Renal cortex interstitium (tissue), 11 donors: ENCODE measurements at regions not wholly inside any gene's neighbourhood (a gene's known extent, or its start where the extent isn't known, plus 50 kb on each side); places are given as distances from the start of the nearest gene placed in this dataset.

Source experiments
- DNase-seq, 11 donors: peaks; one replicate each; pipeline ENCODE4 v3.0.0-alpha.2; 2013; ENCODE audit warnings: low read depth in 9 of 11, low spot score in 4 of 11; ENCODE audit errors: extremely low read depth in 1 of 11

DNA sequence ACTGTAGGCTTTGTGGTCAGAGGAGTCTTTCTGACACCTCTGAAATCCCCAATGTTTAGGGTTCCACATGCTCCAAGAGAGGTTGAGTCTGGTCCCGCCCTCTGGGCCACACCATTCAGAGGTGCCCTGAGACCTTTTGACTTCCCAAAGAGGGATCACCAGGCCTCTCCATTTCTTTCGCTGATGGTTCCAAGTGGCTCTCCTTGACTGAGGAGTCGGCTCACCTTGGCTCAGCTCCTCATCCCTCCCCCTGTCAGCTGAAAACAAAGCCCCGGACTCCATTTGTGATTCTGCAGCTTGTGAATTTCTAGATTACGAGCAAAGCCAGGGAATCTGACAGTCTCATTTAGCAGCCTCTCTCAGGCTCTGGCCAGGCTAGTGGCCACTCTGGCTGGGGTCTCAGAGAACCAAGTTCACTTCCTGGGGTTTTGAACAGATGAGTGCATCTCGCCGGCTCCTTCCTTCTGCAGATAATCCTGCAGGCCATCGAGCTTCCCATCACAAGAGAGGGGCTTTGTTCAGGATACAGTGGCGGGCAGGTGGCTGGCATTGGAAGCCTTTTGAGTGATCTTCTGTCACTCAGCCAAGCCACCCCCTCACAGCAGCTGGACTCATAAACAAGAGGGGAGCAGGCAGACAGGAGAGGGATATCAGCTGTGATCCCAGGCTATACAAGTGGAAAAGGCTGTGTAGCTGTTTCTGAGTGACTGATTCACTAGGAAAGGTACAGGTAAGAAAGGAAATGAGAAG is 102.9 kb downstream of the TRIM29 start:
- DNase-seq: peak in 5 of 11 donors; percentile 29 to 47 (median 36)

DNA sequence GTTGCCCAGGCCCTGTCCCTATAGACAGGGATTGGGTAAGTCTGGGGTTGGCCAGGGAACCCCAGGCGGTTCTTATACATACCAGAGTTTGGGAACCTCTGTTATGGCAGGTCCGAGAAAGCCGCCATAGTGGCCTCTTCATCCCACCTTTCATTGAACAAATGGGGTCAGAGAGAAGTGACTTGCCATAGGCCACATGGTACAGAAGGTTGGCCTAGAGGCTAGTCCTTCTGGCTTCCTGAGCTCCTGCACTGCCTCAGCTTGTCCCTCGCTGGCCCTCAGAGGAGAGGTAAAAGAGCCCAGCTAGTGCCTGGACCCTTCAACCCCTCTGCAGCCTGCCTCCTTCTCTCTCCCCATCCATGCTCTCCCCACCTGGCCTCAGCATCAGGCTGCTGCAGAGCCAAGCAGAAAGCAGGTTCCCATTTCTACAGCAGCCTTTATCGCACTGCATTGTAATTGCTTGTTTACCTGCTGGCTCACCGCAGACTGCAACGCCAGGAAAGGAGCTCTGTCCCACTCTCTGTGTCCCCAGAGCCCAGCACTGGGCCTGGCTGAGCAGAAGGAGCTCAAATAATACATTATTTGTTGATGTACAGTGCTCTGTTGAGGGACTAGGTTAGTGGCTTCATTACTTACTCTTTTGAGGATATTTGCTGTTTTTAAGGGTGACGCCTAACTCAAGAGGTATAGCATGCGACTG is 103.6 kb downstream of the TRIM29 start:
- DNase-seq: no peak

DNA sequence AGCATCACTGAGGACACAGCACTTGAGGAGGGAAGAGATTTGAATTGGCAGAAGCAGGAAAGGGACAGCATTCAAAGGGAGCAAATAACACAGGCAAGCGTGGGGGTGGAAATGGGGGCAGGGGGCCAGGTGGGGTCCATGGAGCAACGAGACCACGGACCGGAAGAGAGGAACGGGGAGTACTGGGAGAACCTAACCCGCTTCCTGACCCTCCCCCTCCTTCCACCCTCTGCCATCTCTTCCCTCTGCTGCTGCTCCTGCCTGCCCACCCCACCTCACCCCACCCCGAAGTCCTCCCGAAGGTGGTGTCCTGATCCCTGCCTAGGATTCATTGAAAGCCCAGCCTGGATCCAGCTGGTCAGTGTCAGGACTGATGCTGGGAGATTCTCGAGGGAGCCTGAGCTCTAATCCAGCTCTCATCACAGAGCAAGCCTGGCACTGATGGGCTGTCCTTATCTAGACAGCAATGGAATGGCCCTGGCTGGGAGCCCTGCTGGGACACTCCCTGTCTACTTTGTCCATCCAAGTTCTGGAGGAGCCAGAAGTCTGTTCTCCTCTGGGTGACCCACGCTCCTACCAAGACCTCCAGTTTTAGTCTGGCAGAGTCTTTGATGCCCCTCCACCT is 105.0 kb downstream of the TRIM29 start:
- no peak for DNase-seq

DNA sequence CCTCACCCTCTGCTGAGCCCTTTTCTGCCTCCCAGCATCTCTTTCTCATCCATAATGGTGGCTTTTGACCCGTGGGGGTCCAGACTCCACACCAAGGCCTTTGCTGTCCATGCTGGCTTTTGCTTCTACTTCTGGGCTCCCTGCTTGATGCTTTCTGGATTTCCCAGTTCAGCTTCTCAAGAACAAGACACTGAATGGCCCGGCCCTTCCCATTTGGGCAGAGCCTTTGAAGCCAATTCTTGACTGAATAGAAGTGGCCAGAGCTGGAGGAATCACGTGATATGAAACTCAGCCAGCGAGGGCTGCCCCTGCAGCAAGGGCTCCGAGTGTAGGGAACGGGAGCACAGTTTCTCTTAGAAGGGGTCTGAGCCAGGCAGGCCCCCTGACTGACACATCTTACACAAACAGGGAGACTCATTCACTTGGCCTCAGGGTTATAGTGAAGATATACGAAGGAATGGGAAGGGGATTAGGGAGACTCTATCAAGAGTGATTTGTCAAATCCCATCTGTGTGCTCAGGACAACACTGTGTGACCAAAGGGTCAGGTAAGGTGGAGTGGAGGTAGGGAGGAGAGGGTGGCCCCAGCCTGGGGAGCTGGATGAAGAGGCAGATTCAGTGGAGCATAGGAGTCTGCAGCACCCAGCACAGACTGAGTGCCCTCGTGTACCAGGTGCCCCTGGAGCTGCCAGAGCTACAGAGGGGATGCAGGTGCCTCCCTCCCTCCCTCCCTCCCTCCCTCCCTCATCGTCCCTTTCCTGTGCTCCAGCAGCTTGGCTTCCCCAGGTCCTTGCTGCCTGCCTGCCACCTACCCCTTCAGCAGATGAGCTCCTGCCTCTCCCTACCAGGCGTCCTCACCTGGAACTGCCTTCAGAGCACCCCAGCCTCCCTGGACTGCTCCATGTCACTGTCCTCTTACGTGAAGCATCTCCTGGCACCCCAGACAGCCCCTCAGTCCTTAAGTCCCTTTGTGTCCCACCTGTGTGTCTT is 106.0 kb downstream of the TRIM29 start:
- DNase-seq: no peak

DNA sequence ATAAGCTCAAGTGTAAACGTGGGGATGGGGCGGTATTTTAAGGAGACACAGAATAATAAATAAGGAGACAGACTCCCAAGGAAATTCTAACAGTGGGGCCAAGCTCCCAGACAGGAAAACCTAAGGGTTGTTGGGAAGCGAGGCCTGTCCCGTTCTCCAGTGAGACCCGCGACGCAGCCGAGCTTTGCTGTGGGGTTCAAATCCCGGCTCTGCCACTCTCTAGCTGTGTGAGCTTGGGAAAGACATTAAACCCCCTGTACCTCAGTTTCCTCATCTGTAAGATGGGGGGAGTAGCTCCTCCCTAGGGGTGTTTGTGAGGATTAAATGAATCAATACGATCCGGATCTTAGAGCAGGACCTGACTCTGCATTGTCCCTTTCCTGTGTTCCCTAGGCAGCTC is 106.8 kb downstream of the TRIM29 start:
- DNase-seq: no peak

DNA sequence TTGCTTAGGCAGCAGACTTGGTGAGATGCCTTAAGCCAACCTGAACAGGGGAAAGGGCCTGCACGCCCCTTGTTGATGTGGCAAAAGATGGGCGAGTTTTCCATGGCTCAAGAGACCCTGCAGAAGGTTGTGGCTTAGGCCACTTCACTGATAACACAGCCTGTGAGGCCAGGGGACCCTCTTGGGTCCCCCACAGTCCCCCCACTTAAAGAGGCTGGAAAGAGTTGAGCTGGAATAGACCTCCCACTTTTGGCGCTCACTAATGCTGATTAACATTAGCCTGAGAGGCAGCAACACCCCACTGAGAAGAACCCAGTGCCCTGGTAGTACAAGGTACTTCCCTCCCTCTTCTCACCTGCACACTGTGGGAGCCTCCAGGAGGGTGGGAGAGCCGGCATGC is 107.5 kb downstream of the TRIM29 start:
- DNase-seq: no peak

DNA sequence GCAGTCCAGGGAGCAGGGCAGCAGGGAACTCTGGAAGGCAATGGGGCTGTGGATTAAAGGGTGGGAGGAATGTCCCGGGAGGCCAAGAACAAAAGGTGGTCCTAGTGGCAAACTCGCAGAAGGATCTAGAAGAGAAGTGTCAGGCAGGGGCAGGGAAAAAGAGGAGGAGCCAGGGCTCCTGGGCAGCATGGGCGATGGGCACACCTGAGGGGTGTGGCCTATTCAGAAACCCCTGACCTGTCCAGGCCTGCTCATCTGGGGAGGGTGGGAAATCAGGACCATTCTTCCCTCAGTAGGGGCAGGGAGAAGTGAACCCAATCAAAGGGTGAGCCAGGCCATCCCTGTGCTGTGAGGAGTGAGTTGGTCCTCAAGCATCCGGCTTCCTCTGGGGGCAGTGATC is 108.6 kb downstream of the TRIM29 start:
- no peak for DNase-seq

DNA sequence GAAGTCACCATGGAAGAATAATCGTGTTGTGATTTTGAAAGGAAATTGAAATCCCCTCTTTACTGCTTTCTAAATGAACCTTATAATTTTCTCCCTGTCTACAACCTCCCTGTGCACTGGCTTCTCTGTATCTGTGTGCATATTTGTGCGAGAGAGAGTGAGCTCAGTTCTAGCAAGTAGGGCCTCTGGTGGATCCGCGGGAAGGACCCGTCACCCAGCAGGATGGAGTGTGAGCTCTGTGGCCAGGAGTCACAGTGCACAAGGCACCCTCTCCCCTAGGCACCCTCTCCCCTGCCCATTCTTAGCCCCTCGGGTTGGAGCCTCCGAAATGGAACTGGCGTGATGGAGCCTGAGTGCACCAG is 109.0 kb downstream of the TRIM29 start:
- no peak for DNase-seq

DNA sequence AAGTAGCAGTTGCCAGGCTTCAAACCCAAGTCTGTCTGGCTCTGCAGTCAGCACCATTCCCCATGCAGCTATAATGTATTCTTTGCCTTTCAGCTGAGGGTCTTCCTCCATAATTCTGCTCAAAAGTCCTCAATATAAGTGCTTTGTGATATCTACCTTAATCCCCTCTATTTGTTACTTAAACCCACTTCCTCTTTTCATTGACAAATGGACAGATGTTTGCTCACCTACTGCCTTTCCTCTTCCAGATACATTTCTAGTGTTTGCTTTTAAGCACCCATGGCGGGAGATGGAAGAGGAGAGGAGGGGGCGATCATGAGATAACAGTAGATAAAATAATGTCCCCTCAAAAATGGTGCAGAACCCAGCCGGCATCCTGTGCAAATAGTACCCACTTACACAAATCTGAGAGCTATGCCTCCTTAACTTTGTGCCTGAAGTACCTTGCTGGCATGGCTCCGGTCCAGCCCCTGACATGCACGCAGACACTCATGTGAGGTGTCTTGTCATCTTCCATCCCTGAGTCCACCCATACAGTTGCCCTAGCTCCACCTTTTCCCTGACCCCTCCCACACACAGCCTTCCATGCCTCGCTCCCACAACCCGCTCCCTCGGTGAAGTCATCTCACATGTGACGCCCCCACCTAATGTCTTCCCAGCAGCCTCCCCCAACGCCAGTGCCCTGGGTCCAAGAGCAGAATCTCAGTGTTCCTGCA is 109.6 kb downstream of the TRIM29 start:
- no peak for DNase-seq

DNA sequence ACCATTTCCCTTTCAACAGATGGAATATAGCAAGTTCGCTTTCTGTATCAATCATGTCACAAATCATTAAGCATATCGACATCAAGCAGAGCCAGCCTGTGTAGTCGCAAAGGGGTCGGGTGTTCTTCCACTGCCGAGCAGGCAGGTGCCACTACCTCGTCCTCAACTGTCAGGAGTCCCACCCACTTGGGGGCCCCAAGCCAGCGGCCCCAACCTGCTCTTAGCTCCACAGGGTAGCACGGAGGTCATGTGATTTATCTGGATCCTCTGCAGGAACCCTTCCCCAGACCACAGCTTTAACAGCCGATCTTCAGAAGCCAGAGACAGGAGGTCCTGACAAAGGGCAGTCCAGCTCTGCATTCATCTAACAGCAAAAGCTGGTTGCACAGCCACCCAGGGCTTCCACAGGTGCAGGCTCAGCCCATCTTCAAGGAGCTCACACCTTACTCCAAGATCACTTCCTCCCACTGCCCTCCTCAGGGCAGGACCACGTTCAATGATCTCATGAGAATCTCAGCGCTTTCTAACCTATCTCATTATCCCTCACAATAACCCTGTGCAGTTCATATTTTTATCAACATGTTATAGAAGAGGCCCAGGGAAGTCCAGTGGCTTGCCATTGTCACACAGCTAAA is 110.2 kb downstream of the TRIM29 start:
- no peak for DNase-seq

DNA sequence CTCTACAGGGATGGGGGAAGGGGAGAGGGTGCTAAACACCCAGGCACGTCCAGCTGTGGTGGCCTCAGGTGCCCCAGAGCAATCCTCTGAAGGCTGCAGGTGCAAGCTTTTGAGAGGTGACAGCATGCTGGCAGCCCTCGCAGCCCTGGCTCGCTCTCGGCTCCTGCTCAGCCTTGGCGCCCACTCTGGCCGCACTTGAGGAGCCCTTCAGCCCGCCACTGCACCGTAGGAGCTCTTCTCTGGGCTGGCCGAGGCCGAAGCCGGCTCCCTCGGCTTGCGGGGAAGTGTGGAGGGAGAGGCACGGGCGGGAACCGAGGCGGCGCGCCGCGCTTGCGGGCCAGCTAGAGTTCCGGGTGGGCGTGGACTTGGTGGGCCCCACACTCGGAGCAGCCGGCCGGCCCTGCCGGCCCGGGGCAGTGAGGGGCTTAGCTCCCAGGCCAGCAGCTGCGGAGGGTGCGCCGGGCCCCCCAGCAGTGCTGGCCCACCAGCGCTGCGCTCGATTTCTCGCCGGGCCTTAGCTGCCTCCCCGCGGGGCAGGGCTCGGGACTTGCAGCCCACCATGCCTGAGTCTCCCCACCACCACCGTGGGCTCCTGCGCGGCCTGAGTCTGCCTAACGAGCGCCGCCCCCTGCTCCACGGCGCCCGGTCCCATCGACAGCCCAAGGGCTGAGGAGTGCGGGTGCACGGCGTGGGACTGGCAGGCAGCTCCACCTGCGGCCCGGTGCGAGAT is 112.1 kb downstream of the TRIM29 start:
- DNase-seq: no peak

DNA sequence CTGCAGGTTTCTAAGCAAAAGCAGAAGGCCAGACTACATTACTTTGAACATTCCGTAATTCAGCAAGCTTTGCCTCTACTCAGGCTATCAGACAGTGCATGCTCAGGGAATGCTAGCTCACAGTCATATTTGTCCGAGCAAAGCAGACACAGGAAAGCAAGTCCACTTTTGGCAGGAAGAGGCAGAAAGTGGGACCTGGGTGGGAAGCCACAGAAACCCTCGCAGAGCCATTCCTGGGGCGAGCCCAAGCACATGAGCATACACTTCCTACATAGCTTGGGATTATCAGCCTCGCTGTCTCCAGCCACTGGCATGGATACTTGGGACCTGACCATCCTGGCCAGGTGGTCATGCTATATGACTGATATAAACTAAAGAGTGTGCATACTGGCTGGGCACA is 113.3 kb downstream of the TRIM29 start:
- DNase-seq: no peak

DNA sequence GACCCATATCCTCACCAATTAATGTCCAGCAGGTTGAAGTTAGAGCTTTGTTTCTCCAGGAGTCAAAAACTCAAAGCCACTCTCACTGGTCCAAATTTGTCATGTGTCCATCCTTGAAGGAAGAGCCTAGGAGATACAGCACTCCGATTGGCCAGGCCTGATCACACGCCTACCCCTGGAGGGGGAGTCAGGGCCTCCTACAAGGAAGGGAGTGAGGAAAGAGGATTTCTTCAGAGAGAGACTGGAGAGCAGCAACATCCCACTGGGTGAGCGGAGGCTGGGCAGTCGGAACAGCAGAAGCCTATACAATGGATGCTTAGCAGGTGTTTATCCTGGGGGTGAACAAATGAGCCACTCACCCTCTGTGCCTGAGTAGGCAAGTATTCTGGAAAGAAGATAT is 113.9 kb downstream of the TRIM29 start:
- no peak for DNase-seq

DNA sequence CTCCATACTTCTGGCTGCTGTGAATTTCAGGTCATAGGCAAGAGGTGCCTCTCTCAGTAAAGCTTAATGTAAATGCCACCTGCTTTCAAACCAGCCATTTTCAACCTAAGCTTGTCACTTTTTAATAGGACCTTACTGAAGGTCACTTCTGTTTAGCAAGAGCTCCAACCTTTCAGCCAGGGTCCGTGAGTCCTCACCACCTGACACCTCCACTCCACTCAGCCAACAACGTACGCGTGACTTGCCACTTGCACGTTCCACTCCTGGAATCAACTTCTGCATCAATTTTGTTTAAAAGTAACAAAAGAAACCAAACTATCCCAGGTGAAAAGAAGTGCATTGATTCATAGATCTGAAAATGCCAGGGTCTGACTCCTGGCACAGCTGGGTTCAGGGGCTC is 114.4 kb downstream of the TRIM29 start:
- no peak for DNase-seq

DNA sequence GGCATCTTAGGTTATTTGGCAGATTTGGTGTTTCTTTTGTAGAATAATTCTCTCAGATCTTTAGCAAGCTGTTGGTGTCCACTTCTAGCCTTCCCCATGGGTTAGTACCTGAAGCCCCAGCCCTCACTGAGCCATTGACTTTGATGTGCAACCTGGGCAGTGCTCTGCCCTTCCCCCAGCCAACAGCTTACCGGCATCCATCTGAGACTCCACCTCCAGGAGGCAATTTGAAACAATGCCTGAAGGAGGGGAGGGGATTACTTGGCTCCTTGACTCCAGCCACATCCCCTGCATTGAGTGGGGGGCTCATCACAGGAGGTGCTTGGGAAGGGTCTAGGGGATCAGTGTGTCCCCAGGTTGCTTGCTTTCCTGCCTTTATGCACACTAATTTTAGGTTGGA is 114.8 kb downstream of the TRIM29 start:
- DNase-seq: no peak

DNA sequence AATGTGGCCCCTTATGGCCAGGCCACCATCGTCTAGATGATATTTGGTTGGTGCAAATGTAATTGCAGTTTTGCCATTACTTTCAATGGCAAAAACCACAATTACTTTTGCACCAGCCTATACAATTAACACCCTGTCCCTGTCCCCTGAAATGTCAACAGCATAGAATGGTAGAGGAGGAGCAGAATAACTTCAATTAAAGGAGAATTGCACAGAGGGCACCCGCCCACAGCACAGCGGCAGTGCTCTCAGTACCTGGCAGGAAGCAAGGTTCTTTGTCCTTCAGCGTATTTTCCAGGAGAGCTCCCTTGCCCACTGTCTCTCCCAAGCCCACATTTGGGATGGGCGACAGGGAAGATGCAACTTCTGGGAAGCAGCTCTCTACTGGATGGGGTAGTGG is 115.3 kb downstream of the TRIM29 start:
- DNase-seq: no peak

DNA sequence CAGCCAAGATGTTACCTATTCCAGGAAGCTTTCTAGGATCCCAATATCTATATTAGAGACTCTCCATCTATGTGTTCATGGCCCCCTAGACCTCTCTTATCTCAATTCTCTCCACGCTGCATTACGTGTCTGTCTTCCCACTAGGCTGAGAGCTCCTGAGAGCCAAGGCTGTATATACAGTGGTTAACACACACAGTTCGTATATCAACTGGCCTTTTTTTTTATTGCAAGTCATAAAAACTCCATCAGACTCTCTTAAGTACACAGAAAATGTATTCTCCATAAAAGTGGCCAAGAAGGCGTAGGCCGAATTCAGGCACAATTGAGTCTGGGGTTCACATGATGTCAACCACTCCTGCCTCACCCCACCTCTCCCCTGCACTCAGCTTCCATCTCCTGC is 115.9 kb downstream of the TRIM29 start:
- DNase-seq: no peak
